Stomach (tissue), 4 donors: ENCODE measurements at regions not wholly inside any gene's neighbourhood (a gene's known extent, or its start where the extent isn't known, plus 50 kb on each side); places are given as distances from the start of the nearest gene placed in this dataset.
"Not testable (repeated sequence)": the region's sequence is repeated elsewhere in the genome, so short reads cannot be mapped to it uniquely, and the experiment has no call there.

Experiments used
- POLR2AphosphoS5 ChIP-seq, 3 donors: sonication (generic); formaldehyde crosslinking; IDR thresholded peaks; one replicate each; pipeline ENCODE4 v1.6.1; 2016; ENCODE audit warnings: antibody characterized with exemption in 3 of 3
- TF ChIP-seq, protein P1 (sequence below), 7 experiments: fragments of 450-650 bp in 4 of 7; fragments of 200-600 bp in 3 of 7; sonication (generic) in 3 of 7; IDR thresholded peaks; one replicate each; pipeline ENCODE4 v1.5.1; 2016 to 2019; ENCODE audit warnings: antibody characterized with exemption in 7 of 7, control low read depth in 2 of 7, mild to moderate bottlenecking in 1 of 7

DNA sequence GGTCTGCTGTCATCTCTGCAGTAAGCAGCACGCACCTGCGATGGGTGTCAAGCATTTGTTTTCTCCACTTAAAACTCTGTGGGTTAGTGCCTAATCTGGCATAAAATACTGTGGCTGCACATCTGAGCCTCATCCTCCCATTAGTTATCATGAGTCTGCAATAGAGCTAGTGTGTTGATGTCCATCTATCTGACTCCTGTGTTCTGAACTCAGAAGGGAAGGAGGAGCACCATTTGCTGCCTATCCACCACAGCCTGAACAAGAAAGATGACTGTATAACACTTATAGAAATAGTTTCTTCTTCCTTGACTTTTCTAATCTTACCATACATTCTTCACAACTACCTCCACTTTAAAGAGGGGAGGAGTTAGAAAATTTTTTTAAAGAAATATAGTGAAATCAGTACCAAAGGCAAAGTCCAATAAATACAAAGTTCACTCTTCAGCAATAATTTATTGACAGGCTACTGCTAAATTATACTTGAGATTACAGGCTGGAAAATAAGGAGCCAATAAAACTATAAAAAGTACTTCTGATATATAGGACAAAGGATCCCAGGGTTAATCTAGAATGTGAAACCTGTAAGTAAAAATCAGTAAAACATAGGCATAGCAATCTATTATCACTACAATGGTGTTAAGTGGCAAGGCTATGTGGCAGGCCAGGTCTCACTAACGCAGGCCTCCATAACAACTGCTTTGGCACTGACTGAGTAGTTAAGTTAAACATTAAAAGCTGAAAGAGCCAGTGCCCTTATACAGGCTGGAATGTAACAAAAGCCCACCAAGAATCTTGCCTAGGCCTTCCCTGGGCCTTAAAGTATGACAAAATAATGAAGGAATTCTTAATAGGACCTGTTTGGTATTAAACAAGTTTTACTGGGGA is 70.2 kb downstream of the LGALS9C start:
- TF ChIP-seq, protein P1, sequence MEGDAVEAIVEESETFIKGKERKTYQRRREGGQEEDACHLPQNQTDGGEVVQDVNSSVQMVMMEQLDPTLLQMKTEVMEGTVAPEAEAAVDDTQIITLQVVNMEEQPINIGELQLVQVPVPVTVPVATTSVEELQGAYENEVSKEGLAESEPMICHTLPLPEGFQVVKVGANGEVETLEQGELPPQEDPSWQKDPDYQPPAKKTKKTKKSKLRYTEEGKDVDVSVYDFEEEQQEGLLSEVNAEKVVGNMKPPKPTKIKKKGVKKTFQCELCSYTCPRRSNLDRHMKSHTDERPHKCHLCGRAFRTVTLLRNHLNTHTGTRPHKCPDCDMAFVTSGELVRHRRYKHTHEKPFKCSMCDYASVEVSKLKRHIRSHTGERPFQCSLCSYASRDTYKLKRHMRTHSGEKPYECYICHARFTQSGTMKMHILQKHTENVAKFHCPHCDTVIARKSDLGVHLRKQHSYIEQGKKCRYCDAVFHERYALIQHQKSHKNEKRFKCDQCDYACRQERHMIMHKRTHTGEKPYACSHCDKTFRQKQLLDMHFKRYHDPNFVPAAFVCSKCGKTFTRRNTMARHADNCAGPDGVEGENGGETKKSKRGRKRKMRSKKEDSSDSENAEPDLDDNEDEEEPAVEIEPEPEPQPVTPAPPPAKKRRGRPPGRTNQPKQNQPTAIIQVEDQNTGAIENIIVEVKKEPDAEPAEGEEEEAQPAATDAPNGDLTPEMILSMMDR (IDR thresholded peaks at IDR 0.05) = not testable (repeated sequence)
- TF ChIP-seq POLR2AphosphoS5 (IDR thresholded peaks at IDR 0.05) = not testable (repeated sequence)
